GM18502 (cell line): ENCODE measurements at regions not wholly inside any gene's neighbourhood (a gene's known extent, or its start where the extent isn't known, plus 50 kb on each side); places are given as distances from the start of the nearest gene placed in this dataset.

ENCODE experiments used
- ATAC-seq: cut with Tn5 transposase; IDR thresholded peaks from one replicate; pipeline ENCODE4 v1.9.1; 2021; ENCODE audit warnings: mild to moderate bottlenecking; ENCODE audit not compliant: unreplicated experiment, poor library complexity

DNA sequence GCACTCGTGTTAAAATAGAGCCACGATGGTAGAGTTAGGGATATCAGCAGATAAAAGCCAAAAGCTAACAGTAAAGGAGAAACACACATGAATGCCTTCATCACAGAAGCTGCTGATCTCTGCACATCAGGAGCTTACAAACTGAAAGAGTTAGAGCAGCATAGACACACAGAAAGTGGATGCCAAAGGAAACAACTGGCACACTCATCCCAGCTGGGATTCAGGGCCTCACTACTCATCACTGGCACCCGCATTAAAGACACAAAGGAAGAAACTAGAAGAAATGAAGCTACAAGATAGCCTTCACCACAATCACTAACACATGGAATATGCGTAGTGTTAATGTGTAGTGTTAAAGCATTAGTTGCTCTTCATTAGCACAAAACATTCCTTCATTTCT, 156.4 kb upstream of the TBL1X start:
- ATAC-seq = no peak

GRCh38 chrX:9310616-9311015, 154.2 kb upstream of the TBL1X start:
- ATAC-seq = no peak

DNA sequence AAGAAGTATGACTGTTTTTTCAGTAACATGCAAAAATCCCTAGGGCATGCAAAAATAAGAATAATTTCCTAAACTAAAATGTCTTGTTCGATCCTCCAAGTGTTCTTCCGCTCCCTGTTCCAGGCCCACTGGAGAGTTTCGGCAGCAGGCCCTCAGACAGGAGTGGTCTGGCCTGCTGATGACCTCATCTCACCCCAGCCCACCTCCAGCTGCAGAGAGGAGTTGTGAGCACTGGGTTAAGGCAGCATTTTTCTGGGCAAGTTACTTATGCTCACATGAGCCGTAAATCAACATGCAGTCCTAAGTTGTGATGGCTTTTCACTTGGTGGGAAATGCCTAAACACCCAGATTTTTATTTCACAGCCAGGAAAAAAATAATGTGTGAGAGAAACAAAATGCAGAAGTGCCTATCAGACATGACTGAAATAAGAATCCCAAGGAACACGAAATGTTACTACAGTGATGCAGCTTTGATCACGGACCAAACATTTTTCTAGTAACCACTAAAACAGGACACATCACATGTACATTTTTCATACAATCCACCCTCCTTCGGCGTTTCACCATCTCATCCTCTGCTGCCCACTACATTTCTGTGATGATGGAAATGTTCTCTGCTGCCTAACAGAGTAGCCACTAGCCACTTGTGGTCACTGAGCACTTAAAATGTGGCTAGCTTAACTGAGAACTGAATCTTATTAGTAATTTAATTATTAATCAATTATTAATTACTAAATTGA, 153.3 kb upstream of the TBL1X start:
- ATAC-seq = no peak

DNA sequence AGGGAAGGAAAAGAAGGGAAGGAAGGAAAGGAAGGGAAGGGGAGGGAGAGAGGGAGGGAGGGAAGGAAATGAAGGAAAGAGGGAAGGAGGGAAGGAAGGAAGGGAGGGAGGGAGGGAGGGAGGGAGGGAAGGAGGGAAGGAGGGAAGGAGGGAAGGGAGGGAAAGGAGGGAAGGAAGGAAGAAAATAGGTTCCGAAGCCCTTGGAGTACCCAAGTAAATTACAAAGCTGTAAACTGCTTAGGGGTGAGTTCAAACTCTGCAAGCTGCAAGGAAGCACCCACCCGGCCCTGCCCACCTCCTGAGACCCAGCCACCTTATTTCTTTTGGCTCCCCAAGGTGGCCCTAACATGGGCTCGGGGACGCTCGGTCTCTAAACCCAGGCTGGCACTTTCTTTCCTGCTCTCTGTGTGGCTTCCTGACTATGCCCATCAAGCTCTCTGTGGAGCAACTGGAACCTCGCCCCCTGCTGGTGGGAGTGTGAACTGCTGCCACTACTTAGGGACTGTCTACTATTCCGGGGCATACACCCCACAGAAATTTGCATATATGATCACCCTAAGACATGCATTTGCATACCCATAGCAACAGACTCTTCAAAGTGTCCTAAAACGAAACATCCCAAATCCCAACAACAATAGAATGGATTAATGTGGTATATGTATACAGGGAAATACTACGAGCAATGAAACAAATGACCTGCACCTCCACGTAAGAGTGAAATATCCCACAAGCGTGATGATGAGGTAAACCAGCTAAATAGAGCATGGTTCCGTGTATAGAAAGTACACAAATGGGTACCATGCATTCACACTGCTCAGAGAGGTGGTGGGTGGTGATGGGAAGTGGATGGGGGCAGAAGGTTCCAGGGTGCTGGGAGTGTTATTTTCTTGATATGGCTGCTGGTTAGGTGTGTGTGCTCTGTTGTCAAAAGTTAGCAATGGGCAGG, 151.7 kb upstream of the TBL1X start:
- peak; percentile 89 for ATAC-seq

DNA sequence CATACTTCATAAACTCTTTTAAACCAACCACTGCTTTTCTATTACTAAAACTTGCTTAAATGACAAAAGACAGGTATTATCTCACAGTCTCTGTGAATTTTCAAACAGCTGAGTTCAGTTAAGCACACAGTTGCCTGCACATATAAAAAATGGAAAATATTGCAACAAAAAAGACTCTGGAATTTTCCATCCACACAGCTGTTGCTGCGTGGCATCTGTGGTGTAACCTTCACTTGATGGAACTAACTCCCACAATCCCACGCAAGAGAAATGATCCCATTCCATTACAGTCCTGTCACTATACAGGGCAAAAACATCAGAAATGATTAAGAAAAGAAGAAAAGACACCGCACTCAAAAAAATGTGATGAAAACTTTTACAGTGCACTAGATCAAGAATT, 149.8 kb upstream of the TBL1X start:
- ATAC-seq = no peak

DNA sequence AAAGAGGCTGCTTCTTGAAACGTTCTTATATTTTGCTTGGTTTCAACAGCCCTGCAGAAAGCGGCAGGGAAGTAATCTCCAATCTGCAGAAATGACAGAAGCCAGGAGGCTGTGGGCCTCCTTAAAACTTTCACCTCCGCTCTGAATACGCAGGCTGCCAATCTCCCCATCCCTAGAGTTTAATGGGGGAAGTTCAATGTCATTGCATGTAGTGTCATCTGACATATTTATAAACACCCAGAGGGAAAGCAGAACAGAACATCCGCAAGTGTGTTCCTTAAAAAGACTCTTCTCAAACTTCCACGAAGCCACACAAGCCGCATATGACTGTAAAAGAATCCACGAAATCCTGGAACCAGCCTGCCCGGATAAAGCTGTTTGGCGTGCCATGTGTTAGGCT, 148.8 kb upstream of the TBL1X start:
- ATAC-seq = no peak

DNA sequence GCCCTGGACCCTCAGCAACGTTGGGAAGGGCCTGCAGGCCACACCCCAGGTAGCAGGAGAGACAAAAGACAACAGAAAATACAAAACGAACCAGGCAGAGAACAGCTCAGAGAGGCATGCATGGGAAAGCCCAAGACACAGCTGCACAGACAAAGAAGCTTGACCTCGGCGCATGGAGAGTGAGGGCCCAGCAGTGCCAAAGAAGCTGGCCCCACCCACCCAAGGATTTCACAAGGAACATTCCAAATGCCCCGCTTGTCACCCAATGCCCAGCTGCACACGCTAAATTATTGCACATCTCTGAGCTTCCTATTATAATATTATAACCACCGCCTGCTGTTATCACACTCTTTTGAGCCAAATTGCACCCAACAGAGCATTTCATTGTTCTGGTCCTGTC, 147.7 kb upstream of the TBL1X start:
- ATAC-seq = no peak

DNA sequence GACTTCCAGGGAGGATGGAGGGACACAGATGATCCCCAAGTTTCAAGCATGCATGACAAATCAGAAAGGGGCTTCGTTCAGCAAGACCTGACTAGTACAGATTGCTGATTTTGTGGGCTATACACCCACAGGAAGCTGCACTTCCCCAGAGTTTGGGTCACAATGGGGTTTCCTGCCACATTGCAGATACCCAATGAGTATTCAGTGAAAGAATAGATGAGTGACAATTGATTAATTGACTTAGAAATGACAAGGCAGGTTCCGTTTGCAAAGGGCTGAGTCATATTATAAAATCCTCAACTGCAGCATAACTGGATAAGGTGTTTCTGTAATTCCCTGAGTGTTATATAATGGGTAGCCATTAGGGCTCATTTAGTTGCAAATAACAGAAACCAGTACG, 146.6 kb upstream of the TBL1X start:
- no peak for ATAC-seq

GRCh38 chrX:9318766-9319165, 146.1 kb upstream of the TBL1X start:
- ATAC-seq = no peak

DNA sequence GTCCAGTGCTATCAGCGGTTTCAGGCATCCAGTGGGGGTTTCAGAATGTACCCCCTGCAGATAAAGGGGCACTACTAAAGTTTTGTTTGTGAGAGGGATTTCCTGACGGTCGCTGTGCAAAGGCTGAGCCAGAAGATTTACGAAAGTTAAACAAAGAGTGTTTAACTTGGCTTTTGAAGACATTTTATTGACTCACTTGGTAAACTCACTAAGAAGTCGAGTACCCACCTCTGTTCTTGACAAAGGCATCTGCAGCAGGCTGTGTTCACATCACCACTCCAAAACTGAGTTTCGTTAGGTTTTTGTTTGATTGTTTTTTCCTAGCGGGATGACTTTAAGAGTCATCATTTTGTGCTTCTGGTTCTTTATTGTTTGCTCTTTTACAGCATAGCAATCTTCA, 143.9 kb upstream of the TBL1X start:
- no peak for ATAC-seq

GRCh38 chrX:9324676-9325075, 140.2 kb upstream of the TBL1X start:
- no peak for ATAC-seq

- no peak for ATAC-seq
These were observed 138.5 kb upstream of the TBL1X start for GRCh38 chrX:9326369-9326768.

GRCh38 chrX:9327086-9327746, 137.6 kb upstream of the TBL1X start:
- ATAC-seq = no peak

DNA sequence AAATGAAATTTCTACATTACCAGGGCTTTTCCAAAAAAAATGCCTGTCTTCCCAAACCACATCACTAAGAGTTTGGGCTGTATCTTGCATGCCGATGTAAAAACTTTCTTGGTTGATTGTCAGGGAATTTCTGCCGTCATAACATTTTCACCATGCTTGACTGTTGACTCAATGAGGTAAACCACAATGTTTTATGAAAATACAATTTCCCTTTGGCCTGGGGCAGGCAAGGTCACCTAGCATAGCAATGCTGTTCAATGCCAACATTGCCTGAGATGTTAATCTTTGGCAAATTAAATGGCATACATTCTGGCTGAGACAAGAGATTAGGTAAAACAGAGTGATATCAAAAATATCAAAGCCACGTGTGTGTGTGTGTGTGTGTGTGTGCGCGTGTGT, 137.1 kb upstream of the TBL1X start:
- no peak for ATAC-seq

DNA sequence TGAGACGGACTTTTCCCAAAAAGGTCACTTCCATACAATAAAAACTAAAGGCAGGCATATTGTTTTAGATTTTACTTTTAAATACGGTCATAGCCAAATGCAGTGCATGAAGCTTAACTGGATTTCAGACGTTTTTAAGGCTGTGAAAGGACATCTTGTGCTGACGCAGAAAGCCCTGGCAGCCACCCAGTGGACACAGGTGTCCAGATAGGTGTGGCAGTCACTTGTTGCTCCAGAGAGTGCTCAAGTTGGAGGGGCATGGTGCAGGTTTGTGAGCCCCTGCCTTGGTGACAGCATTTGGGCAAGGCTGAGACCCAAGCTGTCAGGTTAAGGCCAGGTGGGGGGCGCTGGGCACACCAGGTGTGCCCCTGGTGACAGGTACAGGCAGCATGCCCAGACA, 135.8 kb upstream of the TBL1X start:
- no peak for ATAC-seq

GRCh38 chrX:9330249-9330982, 134.4 kb upstream of the TBL1X start:
- ATAC-seq = no peak

DNA sequence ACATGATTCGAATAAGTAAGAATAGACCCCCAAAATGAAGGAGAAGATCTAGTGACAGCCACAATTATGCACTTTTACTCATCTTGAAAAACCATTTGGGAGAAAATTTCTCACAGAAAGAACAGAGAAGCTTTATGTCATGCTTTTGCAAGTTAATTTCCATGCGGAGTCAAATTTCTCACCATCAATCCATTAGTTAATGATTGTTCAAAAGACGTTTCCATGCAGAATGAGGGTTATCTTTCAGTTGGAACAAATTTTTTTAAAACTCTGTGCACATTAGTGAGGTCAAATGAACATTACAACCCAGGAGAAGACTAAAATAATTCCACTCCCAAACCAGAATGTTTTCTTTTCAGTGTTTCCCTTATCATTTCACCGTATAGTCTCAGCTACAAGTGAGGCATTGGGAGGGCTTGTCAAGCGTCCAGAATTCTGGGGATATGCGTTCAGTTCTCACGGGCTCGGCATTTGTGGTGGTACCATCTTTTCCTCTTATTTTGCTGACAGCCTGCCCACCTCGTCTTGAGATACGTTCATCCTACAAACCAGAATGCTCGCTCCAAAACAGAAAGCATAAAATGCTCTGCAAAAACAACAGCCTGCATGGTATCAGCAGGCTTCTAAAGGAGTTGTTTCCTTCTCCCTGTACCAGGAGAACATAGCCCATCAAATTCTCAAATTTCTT, 130.8 kb upstream of the TBL1X start:
- no peak for ATAC-seq

DNA sequence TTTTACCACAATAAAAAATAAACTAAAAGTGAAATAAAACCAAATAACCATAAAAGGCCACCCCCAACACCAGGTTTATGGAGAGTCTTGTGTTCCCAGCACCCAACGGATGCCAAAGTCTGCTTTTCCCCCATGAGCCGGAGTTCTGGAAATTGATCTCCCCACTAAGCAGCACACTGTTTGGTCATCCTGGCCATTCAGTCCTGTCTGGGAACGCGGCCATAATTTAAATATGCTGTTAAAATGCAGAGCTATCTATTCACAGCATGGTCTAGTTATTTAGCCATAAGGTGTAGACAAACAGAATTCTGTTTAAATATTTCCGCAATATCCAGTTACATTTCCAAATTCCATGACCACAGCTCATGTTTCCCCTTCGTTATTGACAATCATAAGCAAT, 129.6 kb upstream of the TBL1X start:
- no peak for ATAC-seq

DNA sequence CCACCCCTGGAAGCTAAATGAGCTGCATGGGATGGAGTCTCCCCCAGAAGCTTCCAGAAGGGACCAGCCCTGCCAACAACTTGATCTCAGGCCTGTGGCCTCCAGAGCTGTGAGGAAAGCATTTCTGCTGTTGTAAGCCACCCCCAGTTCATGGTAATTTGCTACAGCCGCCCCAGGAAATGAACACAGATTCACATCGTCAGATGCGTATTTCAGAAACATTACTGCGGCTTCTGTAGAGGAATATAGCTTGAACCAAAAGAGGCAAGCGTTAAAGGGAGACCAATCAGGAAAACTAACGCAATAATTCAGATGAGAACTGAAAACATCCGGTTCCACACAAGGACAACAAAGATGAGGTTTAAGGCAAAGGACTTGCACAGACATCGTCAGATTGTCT, 128.4 kb upstream of the TBL1X start:
- ATAC-seq = no peak

- no peak for ATAC-seq
These were observed 127.8 kb upstream of the TBL1X start for GRCh38 chrX:9337046-9337445.
